SK-N-SH (cell line): ENCODE measurements at regions not wholly inside any gene's neighbourhood (a gene's known extent, or its start where the extent isn't known, plus 50 kb on each side); places are given as distances from the start of the nearest gene placed in this dataset.

Experiments used
- CTCF ChIA-PET: fragments of 300-600, 350-600 bp; formaldehyde crosslinking; extraction: SDS; loops from one replicate; lab custom pipeline; 2021; lab: Yijun Ruan, JAX
- POLR2A ChIA-PET: fragments of 350-600 bp; sonication (Branson Sonifier 250); formaldehyde crosslinking; extraction: SDS; loops from one replicate; lab custom pipeline; 2020; ENCODE audit warnings: antibody characterized with exemption, inconsistent platforms; lab: Yijun Ruan, JAX
- DNase-seq: peaks from one replicate; pipeline ENCODE4 v3.0.0; 2012
- H2AFZ ChIP-seq: fragments of 200-600 bp; sonication (generic); 2 replicates; pipeline ENCODE4 v1.8.1; 2016; ENCODE audit warnings: antibody characterized with exemption, mild to moderate bottlenecking, low read depth
- H3F3A ChIP-seq: fragments of 200-600 bp; sonication (generic); replicated peaks from 2 replicates; pipeline ENCODE3; 2016; ENCODE audit warnings: antibody characterized with exemption, mild to moderate bottlenecking; ENCODE audit not compliant: insufficient read depth
- H3K27ac ChIP-seq, 2 experiments: fragments of 200-500 bp in 1 of 2; fragments of 200-600 bp in 1 of 2; sonication (Bioruptor generic) in 1 of 2; sonication (generic), shearing (Covaris generic) in 1 of 2; 2 replicates each; pipeline versions ENCODE4 v1.5.1 to v1.6.1; 2014 to 2016; ENCODE audit warnings: low read depth in 2 of 2, inconsistent platforms in 1 of 2, low read length in 1 of 2, mild to moderate bottlenecking in 1 of 2, mixed read lengths in 1 of 2
- H3K27me3 ChIP-seq: fragments of 200-600 bp; sonication (generic), shearing (Covaris generic); 2 replicates; pipeline ENCODE4 v1.6.1; 2016; ENCODE audit warnings: mixed run types; ENCODE audit not compliant: insufficient read depth
- H3K36me3 ChIP-seq, 2 experiments: fragments of 200-500 bp in 1 of 2; fragments of 200-600 bp in 1 of 2; sonication (Bioruptor generic) in 1 of 2; sonication (generic) in 1 of 2; replicated peaks in 1 of 2; 2 replicates each; pipeline versions ENCODE3 to v1.5.1; 2014 to 2016; ENCODE audit warnings: low read length in 1 of 2, mild to moderate bottlenecking in 1 of 2; ENCODE audit not compliant: insufficient read depth in 2 of 2, control insufficient read depth in 1 of 2
- H3K4me1 ChIP-seq, 2 experiments: fragments of 200-500 bp in 1 of 2; fragments of 200-600 bp in 1 of 2; sonication (Bioruptor generic) in 1 of 2; sonication (generic), shearing (Covaris generic) in 1 of 2; 2 replicates each; pipeline versions ENCODE4 v1.5.1 to v1.6.1; 2014 to 2016; ENCODE audit warnings: low read depth in 1 of 2, low read length in 1 of 2, mixed run types in 1 of 2; ENCODE audit not compliant: insufficient read depth in 2 of 2, control insufficient read depth in 1 of 2
- H3K4me2 ChIP-seq: fragments of 200-600 bp; sonication (generic), shearing (Covaris generic); 2 replicates; pipeline ENCODE4 v1.6.1; 2017; ENCODE audit warnings: mixed run types
- H3K4me3 ChIP-seq, 2 experiments: fragments of 200-500 bp in 1 of 2; fragments of 200-600 bp in 1 of 2; sonication (Bioruptor generic) in 1 of 2; sonication (generic), shearing (Covaris generic) in 1 of 2; 2 replicates each; pipeline versions ENCODE4 v1.5.1 to v1.8.1; 2014 to 2016; ENCODE audit warnings: low read depth in 2 of 2, inconsistent platforms in 1 of 2, low read length in 1 of 2, mild to moderate bottlenecking in 1 of 2, mixed read lengths in 1 of 2, moderate library complexity in 1 of 2
- H3K79me2 ChIP-seq: fragments of 200-600 bp; sonication (generic); 2 replicates; pipeline ENCODE4 v1.8.1; 2017; ENCODE audit warnings: mild to moderate bottlenecking; ENCODE audit not compliant: insufficient read depth
- H3K9ac ChIP-seq: fragments of 200-600 bp; sonication (generic); 2 replicates; pipeline ENCODE4 v1.6.1; 2017; ENCODE audit warnings: mixed run types
- H3K9me2 ChIP-seq: fragments of 200-600 bp; sonication (generic); 2 replicates; pipeline ENCODE4 v1.6.1; 2017; ENCODE audit warnings: mixed run types
- H3K9me3 ChIP-seq: fragments of 200-600 bp; sonication (generic); 2 replicates; pipeline ENCODE4 v1.6.1; 2017; ENCODE audit warnings: mixed run types, mild to moderate bottlenecking, moderate library complexity
- H4K20me1 ChIP-seq: fragments of 200-600 bp; sonication (generic); 2 replicates; pipeline ENCODE4 v1.6.1; 2017; ENCODE audit warnings: mild to moderate bottlenecking, mixed run types; ENCODE audit not compliant: insufficient read depth
- EP300 ChIP-seq, 2 experiments: IDR thresholded peaks; 2 replicates each; pipeline versions ENCODE4 v1.4.0 to v1.6.1; 2012; ENCODE audit warnings: borderline replicate concordance in 1 of 2, low read depth in 1 of 2, low read length in 1 of 2
- GABPA ChIP-seq: IDR thresholded peaks from 2 replicates; pipeline ENCODE4 v1.4.0; 2012; ENCODE audit warnings: low read depth, mild to moderate bottlenecking
- GATA2 ChIP-seq: sonication (generic); formaldehyde crosslinking; IDR thresholded peaks from 2 replicates; pipeline ENCODE4 v1.5.0; 2020; ENCODE audit warnings: mild to moderate bottlenecking, missing genetic modification reagents
- JUND ChIP-seq: IDR thresholded peaks from 2 replicates; pipeline ENCODE4 v1.4.0; 2012
- MXI1 ChIP-seq: IDR thresholded peaks from 2 replicates; pipeline ENCODE4 v1.6.1; 2012; ENCODE audit warnings: mild to moderate bottlenecking, low read depth, low read length, improper control_type of control experiment
- RAD21 ChIP-seq: IDR thresholded peaks from 2 replicates; pipeline ENCODE4 v1.6.1; 2012; ENCODE audit warnings: mild to moderate bottlenecking, low read length
- RCOR1 ChIP-seq: fragments of 150-350 bp; IDR thresholded peaks from 2 replicates; pipeline ENCODE4 v1.6.1; 2017; ENCODE audit warnings: antibody characterized with exemption, low read length
- SIN3A ChIP-seq: IDR thresholded peaks from 2 replicates; pipeline ENCODE4 v1.6.1; 2012; ENCODE audit warnings: low read depth, mild to moderate bottlenecking, low read length, moderate library complexity, borderline replicate concordance
- WGBS: methylation state at CpG from one replicate; pipeline ENCODE4 v1.1.6; 2017; ENCODE audit warnings: low lambda C conversion rate; 5-methylcytosine and 5-hydroxymethylcytosine counted together
- TF ChIP-seq, protein P1 (sequence below): fragments of 150-350 bp; IDR thresholded peaks from 2 replicates; pipeline ENCODE4 v1.6.1; 2016; ENCODE audit warnings: mild to moderate bottlenecking, low read depth, low read length
- TF ChIP-seq, protein P2 (sequence below): fragments of 150-350 bp; IDR thresholded peaks from 2 replicates; pipeline ENCODE4 v1.6.1; 2017; ENCODE audit warnings: antibody characterized with exemption, low read length, low read depth, borderline replicate concordance

DNA sequence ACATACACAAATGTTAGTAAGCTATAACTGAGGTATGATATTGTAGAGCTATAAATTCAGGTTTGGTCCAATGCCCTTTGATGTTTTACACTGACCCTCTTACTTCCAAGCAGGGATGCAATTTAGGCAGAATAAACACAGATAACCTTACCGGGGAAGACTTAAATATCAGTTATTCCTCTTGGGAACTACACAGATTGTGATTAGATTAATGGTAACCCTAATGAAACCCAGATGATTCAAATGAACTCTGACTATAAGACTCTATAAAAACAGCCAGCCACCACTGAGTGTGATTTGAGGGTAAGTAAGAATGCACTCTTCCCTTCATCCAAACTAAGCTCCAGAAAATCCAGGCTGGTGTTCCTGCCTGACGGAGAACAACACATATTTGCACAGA is 891.1 kb downstream of the NXPH1 start:
- POLR2A ChIA-PET = no interaction called here
- peak; percentile 30 for DNase-seq
- H3K9ac ChIP-seq = no peak overlapping the region
- no peaks in the 10 kb centered on the region for H3F3A ChIP-seq
- peaks cover 0 to 7% of the 10 kb centered on the region in 2 experiments; a peak in 2 of 4 replicates for H3K4me1 ChIP-seq
- H3K9me3 ChIP-seq = peaks cover 5% of the 10 kb centered on the region; the same call in 1 of the 2 replicates
- WGBS = 9% methylated on average over 2 of the region's 2 CpGs
- H3K27ac ChIP-seq = no peak overlapping the region
- H3K4me3 ChIP-seq = no peak overlapping the region
- no peaks in the 10 kb centered on the region for H3K27me3 ChIP-seq
- no peaks in the 10 kb centered on the region for H3K36me3 ChIP-seq
- H3K4me2 ChIP-seq = no peak overlapping the region
- CTCF ChIA-PET = interaction anchor here (0.9 kb wide), 1 partner anchor 9 kb away, joined by 3 read pairs; no protein-coding TSS in a partner anchor
- no peak overlapping the region for H2AFZ ChIP-seq
- no peaks in the 10 kb centered on the region for H4K20me1 ChIP-seq
- no peak for TF ChIP-seq JUND
- TF ChIP-seq GATA2 (CRISPR knock-in tag) = peak; percentile 54; the same call in 1 of the 2 replicates
- TF ChIP-seq RCOR1 = peak; percentile 26; the same call in 1 of the 2 replicates
- 0 out of 4 replicates have a peak, but pooled peaks of 1 of the 2 experiments have one; percentile 20 for TF ChIP-seq EP300 (IDR thresholded peaks at IDR 0.05; ENCODE audit: borderline replicate concordance in 1 of 2, low read depth in 1 of 2, low read length in 1 of 2)
- TF ChIP-seq, protein P1, sequence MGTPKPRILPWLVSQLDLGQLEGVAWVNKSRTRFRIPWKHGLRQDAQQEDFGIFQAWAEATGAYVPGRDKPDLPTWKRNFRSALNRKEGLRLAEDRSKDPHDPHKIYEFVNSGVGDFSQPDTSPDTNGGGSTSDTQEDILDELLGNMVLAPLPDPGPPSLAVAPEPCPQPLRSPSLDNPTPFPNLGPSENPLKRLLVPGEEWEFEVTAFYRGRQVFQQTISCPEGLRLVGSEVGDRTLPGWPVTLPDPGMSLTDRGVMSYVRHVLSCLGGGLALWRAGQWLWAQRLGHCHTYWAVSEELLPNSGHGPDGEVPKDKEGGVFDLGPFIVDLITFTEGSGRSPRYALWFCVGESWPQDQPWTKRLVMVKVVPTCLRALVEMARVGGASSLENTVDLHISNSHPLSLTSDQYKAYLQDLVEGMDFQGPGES = no peak
- peaks cover 4% of the 10 kb centered on the region; the same call in 1 of the 2 replicates for H3K9me2 ChIP-seq
- no peaks in the 10 kb centered on the region for H3K79me2 ChIP-seq

DNA sequence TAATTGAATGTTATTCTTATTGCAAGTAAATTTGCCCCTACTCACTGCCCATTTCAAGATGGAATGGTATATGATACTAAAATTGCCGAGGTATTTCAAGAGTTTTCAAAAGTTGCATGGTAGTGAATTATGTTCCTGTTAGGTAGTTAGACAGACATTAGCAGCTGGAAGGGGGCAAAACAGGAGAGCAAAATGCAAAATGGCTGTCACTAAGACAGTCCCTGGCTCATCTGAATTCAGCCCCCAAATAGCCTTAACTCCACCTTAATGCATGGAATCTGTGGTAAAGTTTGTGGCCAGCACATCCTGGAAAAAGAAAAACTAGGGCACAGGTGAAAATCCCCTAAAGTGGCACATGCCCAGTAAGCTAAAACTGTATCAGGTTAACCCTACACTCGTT is 894.9 kb downstream of the NXPH1 start:
- Histone ChIP-seq H3K27me3 (no peaks in the 10 kb centered on the region), H3K27ac (no peak overlapping the region), H3K4me1 (peaks cover 0 to 7% of the 10 kb centered on the region in 2 experiments; a peak in 2 of 4 replicates), H3K9ac (no peak overlapping the region), H3K9me3 (peaks cover 5% of the 10 kb centered on the region; the same call in 1 of the 2 replicates), H3K36me3 (no peaks in the 10 kb centered on the region), H2AFZ (no peak overlapping the region), H3K9me2 (peaks cover 4% of the 10 kb centered on the region; the same call in 1 of the 2 replicates), H3K4me3 (no peak overlapping the region), H3K79me2 (no peaks in the 10 kb centered on the region), H3F3A (no peaks in the 10 kb centered on the region), H4K20me1 (no peaks in the 10 kb centered on the region), H3K4me2 (no peak overlapping the region)
- TF ChIP-seq JUND = no peak
- no peak for TF ChIP-seq GATA2 (CRISPR knock-in tag)
- 18% methylated on average over 2 of the region's 2 CpGs for WGBS
- DNase-seq = no peak
- ChIA-PET POLR2A (no interaction called here), CTCF (interaction anchor here (1.0 to 1.1 kb wide), 2 partner anchors 11 to 18 kb away, joined by 3 to 4 read pairs; no protein-coding TSS in a partner anchor)

DNA sequence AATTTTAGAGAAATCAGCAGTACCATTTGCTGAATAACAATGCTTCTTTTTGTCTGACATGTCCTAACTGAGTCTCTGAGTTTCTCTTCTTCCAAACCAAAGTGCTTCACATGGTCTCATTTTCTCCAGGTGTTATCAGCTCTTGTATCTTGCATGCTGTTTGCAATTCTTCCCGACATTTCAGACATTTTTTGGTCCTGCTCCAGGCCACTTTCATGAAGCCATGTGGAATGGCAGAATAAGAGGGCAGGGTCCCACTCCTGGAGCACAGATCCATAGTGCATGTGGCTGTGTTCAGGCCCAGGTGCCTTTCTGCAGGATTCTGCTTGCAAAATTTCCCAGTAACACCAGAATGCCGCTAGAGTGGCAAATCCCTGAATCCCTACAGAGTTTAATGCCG is 916.2 kb downstream of the NXPH1 start:
- H2AFZ ChIP-seq = no peak overlapping the region
- H3K4me2 ChIP-seq = no peak overlapping the region
- ChIA-PET POLR2A (no interaction called here), CTCF (no interaction called here)
- H3K27me3 ChIP-seq = no peaks in the 10 kb centered on the region
- H3K4me1 ChIP-seq = no peaks in the 10 kb centered on the region; a peak in 2 of 4 replicates
- H3K9ac ChIP-seq = no peak overlapping the region
- DNase-seq = no peak
- WGBS = 36% methylated on average over 3 of the region's 3 CpGs
- TF ChIP-seq JUND (no peak), RAD21 (no peak), GABPA (no peak), MXI1 (no peak), SIN3A (no peak)
- TF ChIP-seq, protein P1 = no peak
- TF ChIP-seq, protein P2, sequence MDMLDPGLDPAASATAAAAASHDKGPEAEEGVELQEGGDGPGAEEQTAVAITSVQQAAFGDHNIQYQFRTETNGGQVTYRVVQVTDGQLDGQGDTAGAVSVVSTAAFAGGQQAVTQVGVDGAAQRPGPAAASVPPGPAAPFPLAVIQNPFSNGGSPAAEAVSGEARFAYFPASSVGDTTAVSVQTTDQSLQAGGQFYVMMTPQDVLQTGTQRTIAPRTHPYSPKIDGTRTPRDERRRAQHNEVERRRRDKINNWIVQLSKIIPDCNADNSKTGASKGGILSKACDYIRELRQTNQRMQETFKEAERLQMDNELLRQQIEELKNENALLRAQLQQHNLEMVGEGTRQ = no peak
- H3K9me3 ChIP-seq = no peaks in the 10 kb centered on the region
- H3K27ac ChIP-seq = no peak overlapping the region
- no peaks in the 10 kb centered on the region for H3K9me2 ChIP-seq
- H3K4me3 ChIP-seq = no peak overlapping the region
- H3K79me2 ChIP-seq = no peaks in the 10 kb centered on the region
- no peaks in the 10 kb centered on the region for H3F3A ChIP-seq
- H3K36me3 ChIP-seq = no peaks in the 10 kb centered on the region
- no peaks in the 10 kb centered on the region for H4K20me1 ChIP-seq
